ENCODE measurements at regions not wholly inside any gene's neighbourhood (a gene's known extent, or its start where the extent isn't known, plus 50 kb on each side); places are given as distances from the start of the nearest gene placed in this dataset.
A peak's percentile ranks its signal among the peaks of the same experiment; 100 is the strongest.
"Not testable (repeated sequence)": the region's sequence is repeated elsewhere in the genome, so short reads cannot be mapped to it uniquely, and the experiment has no call there.

DNA sequence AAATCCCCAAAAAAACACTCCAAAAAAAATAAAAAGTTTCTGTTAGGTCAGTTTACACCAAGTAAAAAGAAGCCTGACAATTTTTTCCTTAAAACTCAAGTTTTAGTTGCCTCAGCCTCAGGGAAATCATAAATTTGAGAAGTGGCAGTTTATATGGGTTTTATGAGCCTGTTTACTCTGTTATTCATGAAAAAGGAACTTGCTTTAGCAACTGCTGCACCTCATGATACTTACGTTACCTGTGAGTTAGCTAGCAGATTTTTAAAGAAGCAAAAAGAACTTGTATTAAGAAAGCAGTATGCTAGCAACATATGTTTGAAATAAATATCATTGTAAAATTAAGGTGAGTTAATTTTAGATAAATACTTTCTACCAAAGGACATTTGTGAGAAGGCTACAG, 1264.5 kb upstream of the PHF14 start:
- no peaks in the 10 kb centered on the region for H3K4me1 ChIP-seq
- H3K4me3 ChIP-seq = no peak overlapping the region
- no peaks in the 10 kb centered on the region for H3K36me3 ChIP-seq
- H3K9me3 ChIP-seq = no peaks in the 10 kb centered on the region
- no peak for TF ChIP-seq POLR2AphosphoS5 (IDR thresholded peaks at IDR 0.05)
- no peak for TF ChIP-seq EP300 (IDR thresholded peaks at IDR 0.05)
- TF ChIP-seq, protein P1, sequence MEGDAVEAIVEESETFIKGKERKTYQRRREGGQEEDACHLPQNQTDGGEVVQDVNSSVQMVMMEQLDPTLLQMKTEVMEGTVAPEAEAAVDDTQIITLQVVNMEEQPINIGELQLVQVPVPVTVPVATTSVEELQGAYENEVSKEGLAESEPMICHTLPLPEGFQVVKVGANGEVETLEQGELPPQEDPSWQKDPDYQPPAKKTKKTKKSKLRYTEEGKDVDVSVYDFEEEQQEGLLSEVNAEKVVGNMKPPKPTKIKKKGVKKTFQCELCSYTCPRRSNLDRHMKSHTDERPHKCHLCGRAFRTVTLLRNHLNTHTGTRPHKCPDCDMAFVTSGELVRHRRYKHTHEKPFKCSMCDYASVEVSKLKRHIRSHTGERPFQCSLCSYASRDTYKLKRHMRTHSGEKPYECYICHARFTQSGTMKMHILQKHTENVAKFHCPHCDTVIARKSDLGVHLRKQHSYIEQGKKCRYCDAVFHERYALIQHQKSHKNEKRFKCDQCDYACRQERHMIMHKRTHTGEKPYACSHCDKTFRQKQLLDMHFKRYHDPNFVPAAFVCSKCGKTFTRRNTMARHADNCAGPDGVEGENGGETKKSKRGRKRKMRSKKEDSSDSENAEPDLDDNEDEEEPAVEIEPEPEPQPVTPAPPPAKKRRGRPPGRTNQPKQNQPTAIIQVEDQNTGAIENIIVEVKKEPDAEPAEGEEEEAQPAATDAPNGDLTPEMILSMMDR (IDR thresholded peaks at IDR 0.05) = no peak
- no peak for TF ChIP-seq POLR2A (IDR thresholded peaks at IDR 0.05)
- intact Hi-C loops (cut with DNase I; ENCODE audit: low total_unique reads) = no loop called here
- no peak overlapping the region for H3K27ac ChIP-seq
- H3K27me3 ChIP-seq = no peaks in the 10 kb centered on the region
- DNase-seq = no peak
- WGBS, 5 donors = 86 to 94% (median 91%) methylated on average over 1 of the region's 1 CpG

DNA sequence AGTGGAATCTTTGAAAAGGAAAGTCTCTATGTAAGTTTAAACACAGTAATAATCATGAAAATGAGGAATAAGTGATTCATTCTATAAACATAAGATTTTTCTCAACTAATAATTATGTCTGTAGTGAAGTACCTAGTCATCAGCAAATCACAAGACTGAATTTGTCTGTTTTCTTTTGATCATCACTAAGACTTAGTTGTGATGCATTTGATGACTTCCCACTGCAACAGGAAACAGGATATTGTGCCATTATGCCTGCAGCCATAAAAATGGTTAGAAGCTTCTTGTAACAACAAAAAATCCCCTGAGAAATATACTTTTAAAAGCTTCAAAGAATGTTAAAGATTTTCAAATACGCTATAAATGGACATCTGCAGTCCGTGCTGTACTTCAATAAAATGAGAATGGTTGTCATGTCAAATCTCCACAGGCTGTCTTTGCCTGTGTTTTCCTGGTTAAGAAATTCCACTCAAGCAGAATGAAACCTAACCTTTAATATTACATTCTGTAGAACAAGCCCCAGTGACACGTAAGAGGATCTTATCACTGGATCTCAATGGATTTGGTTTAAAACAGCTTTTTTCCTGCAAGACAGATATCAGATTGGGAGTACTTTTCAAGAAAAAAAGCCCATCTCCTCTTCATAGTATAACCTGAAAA, 1262.3 kb upstream of the PHF14 start:
- no peak for DNase-seq
- 72 to 77% (median 74%) methylated on average over 3 of the region's 3 CpGs for WGBS, 5 donors
- no peak overlapping the region for H3K27ac ChIP-seq
- no peaks in the 10 kb centered on the region for H3K4me1 ChIP-seq
- no peaks in the 10 kb centered on the region for H3K36me3 ChIP-seq
- no peaks in the 10 kb centered on the region for H3K27me3 ChIP-seq
- H3K4me3 ChIP-seq = no peak overlapping the region
- TF ChIP-seq EP300 (IDR thresholded peaks at IDR 0.05) (no peak), POLR2A (IDR thresholded peaks at IDR 0.05) (no peak)
- intact Hi-C loops (cut with DNase I; ENCODE audit: low total_unique reads) = no loop called here
- H3K9me3 ChIP-seq = no peaks in the 10 kb centered on the region

DNA sequence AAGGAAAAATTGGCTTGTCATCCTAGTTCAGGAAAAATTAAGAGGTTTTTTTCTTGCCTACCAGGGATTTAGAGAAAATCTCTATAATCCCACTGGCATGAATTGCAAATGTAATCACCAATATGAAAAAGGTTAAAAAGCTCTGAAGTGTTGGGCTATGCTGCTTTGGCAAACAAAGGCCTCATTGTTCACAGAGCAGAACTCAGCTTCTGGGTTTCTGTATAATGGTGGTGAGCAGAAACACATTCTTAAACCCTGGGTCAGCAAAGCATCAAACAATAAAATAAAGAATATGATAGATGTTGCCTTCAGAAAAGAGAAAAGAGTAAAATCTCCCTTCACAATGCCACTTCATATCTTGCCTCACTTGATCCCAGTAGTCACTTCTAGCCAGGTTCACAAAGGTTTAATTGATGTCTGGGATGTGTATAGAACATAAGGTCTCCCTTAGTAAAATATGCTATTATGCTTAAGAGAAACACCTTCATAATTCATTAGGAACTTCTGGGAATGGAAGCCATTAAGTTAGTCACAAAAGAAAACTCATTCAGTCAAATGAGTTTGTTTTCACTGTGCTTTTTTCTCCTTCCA, 1255.5 kb upstream of the PHF14 start:
- intact Hi-C loops (cut with DNase I; ENCODE audit: low total_unique reads) = no loop called here
- DNase-seq = peak in 1 of 2 donors; percentile 31
- Histone ChIP-seq H3K36me3 (no peaks in the 10 kb centered on the region), H3K27ac (no peak overlapping the region), H3K9me3 (peaks cover 0 to 2% (median 0%) of the 10 kb centered on the region in 4 donors), H3K4me1 (no peaks in the 10 kb centered on the region), H3K4me3 (no peak overlapping the region), H3K27me3 (no peaks in the 10 kb centered on the region)
- TF ChIP-seq EP300 (IDR thresholded peaks at IDR 0.05) = no peak
- TF ChIP-seq, protein P1 (IDR thresholded peaks at IDR 0.05) = no peak
- no peak for TF ChIP-seq POLR2A (IDR thresholded peaks at IDR 0.05)
- no peak for TF ChIP-seq POLR2AphosphoS5 (IDR thresholded peaks at IDR 0.05)

DNA sequence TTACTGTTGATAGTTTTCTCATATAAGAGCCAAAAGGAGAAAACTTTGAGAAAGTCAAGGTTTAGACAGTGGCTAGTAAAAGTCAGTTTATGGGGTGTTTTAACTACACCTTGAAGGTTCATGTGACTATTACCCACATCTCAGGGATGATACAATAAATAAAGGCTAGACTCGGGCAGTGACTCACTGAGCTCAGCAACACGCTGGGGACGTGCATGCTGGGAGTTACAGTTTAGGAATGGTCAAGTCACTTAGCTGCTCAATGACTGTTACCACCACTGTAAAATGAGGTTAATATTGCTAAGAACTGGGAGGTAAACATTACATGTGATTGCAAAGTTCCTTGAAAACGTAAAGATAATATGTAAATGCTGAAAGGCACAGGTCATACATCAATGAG, 1254.4 kb upstream of the PHF14 start:
- DNase-seq = no peak
- WGBS, 5 donors = 73 to 85% (median 82%) methylated on average over 4 of the region's 4 CpGs
- no peak overlapping the region for H3K4me3 ChIP-seq
- peaks cover 0 to 5% (median 0%) of the 10 kb centered on the region in 4 donors for H3K9me3 ChIP-seq
- no peaks in the 10 kb centered on the region for H3K36me3 ChIP-seq
- no peaks in the 10 kb centered on the region for H3K27me3 ChIP-seq
- H3K4me1 ChIP-seq = no peaks in the 10 kb centered on the region
- no peak for TF ChIP-seq EP300 (IDR thresholded peaks at IDR 0.05)
- TF ChIP-seq POLR2AphosphoS5 (IDR thresholded peaks at IDR 0.05) = no peak
- no peak for TF ChIP-seq POLR2A (IDR thresholded peaks at IDR 0.05)
- TF ChIP-seq, protein P1 (IDR thresholded peaks at IDR 0.05) = no peak
- no peak overlapping the region for H3K27ac ChIP-seq
- intact Hi-C loops (cut with DNase I; ENCODE audit: low total_unique reads) = no loop called here

DNA sequence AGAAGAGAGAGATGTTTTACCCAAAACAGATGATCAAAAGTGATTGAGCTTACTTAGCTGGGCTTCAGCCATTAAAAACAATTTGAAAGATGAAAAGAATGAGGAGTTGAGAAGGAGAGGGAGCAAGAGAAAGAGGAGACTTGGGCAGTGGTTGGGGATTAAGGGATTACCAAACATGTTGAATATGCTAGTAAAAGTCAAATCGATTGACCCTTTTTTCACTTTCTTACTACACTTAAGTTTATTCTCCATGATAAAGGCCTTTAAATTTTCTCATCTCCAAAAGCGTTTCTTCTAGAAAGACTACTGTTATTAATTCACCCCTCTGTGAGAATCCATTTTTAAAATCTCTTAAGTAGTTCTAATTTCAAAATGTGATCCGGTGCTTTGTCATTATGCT, 1254.0 kb upstream of the PHF14 start:
- intact Hi-C loops (cut with DNase I; ENCODE audit: low total_unique reads) = no loop called here
- 78 to 94% (median 89%) methylated on average over 3 of the region's 3 CpGs for WGBS, 5 donors

DNA sequence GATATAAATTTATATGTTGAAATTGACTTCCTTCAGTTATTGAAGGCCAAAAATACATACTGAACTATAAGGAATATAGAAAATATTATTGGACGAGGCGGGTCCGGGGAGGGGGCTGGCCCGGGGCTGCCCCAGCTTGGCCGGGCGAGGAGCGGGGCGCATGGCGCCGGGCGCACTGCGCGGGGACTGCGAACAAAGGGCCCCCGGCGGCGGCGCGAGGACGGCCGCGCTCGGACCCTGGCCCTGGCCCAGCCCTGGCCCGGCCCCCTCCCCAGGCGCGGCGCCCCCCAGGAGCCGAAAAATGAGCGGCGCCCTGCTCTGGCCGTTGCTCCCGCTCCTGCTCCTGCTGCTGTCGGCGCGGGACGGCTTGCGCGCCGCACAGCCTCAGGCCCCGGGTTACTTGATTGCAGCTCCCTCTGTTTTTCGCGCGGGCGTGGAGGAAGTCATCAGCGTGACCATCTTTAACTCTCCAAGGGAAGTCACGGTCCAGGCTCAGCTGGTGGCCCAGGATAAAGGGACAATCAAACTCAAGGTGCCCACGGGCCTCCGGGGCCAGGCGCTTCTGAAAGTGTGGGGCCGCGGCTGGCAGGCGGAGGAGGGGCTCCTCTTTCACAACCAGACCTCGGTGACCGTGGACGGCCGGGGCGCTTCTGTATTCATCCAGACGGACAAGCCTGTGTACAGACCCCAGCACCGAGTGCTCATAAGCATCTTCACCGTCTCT, 1247.6 kb upstream of the PHF14 start:
- H3K4me1 ChIP-seq; intact Hi-C loops (cut with DNase I; ENCODE audit: low total_unique reads); H3K27me3 ChIP-seq; H3K27ac ChIP-seq; H3K36me3 ChIP-seq; DNase-seq; H3K4me3 ChIP-seq: not testable (repeated sequence)
- 80 to 92% (median 89%) methylated on average over 36 to 53 of the region's 60 CpGs for WGBS, 5 donors
- H3K9me3 ChIP-seq = peaks cover 0 to 19% (median 3%) of the 10 kb centered on the region in 4 donors

More for the DNA sequence above, 1254.0 kb upstream of the PHF14 start:
- Histone ChIP-seq H3K4me3 (no peak overlapping the region), H3K27me3 (no peaks in the 10 kb centered on the region), H3K9me3 (peaks cover 0 to 5% (median 0%) of the 10 kb centered on the region in 4 donors), H3K4me1 (no peaks in the 10 kb centered on the region), H3K27ac (no peak overlapping the region), H3K36me3 (no peaks in the 10 kb centered on the region)
- TF ChIP-seq POLR2A (IDR thresholded peaks at IDR 0.05) (no peak), EP300 (IDR thresholded peaks at IDR 0.05) (no peak), POLR2AphosphoS5 (IDR thresholded peaks at IDR 0.05) (no peak)
- TF ChIP-seq, protein P1 (IDR thresholded peaks at IDR 0.05) = no peak
- DNase-seq = no peak

DNA sequence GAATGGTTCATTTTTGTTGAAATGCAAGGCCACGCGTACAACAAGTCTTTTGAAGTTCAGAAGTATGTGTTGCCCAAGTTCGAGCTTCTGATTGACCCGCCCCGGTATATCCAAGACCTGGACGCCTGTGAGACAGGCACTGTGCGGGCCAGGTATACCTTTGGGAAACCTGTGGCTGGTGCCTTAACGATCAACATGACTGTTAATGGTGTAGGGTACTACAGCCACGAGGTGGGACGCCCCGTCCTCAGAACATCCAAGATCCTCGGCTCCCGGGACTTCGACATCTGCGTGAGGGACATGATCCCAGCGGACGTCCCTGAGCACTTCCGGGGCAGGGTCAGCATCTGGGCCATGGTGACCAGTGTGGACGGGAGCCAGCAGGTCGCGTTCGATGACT, 1246.9 kb upstream of the PHF14 start:
- WGBS, 5 donors = 96 to 97% (median 97%) methylated on average over 9 to 18 of the region's 22 CpGs
- H3K36me3 ChIP-seq; DNase-seq; H3K27me3 ChIP-seq; H3K4me1 ChIP-seq; H3K27ac ChIP-seq; intact Hi-C loops (cut with DNase I; ENCODE audit: low total_unique reads); H3K4me3 ChIP-seq: not testable (repeated sequence)
- H3K9me3 ChIP-seq = peaks cover 0 to 19% (median 3%) of the 10 kb centered on the region in 4 donors
